Epithelial cell of esophagus (primary cell): ENCODE measurements at regions not wholly inside any gene's neighbourhood (a gene's known extent, or its start where the extent isn't known, plus 50 kb on each side); places are given as distances from the start of the nearest gene placed in this dataset.
"Not testable (repeated sequence)": the region's sequence is repeated elsewhere in the genome, so short reads cannot be mapped to it uniquely, and the experiment has no call there.

Experiments used
- DNase-seq: peaks from one replicate; pipeline ENCODE4 v3.0.0; 2010; ENCODE audit warnings: low read depth
- H3K4me3 ChIP-seq: 2 replicates; pipeline ENCODE4 v1.5.1; 2011; ENCODE audit warnings: mild to moderate bottlenecking, low read length, control low read depth
- CTCF ChIP-seq: IDR thresholded peaks from 2 replicates; pipeline ENCODE4 v1.5.1; 2011; ENCODE audit warnings: low read depth, mild to moderate bottlenecking, low read length, control low read depth, inconsistent platforms; ENCODE audit not compliant: insufficient read depth; ENCODE audit errors: missing control alignments

GRCh38 chr12:25884920-25885234 is 73.6 kb upstream of the RASSF8 start:
- H3K4me3 ChIP-seq = no peak overlapping the region
- no peak for DNase-seq
- no peak for TF ChIP-seq CTCF

GRCh38 chr12:25886396-25886795 is 72.1 kb upstream of the RASSF8 start:
- no peak overlapping the region for H3K4me3 ChIP-seq
- no peak for DNase-seq
- TF ChIP-seq CTCF = no peak

GRCh38 chr12:25887367-25887766 is 71.1 kb upstream of the RASSF8 start:
- H3K4me3 ChIP-seq = no peak overlapping the region
- no peak for TF ChIP-seq CTCF
- no peak for DNase-seq

- no peak for DNase-seq
- TF ChIP-seq CTCF = no peak
- H3K4me3 ChIP-seq = no peak overlapping the region
These were observed 69.3 kb upstream of the RASSF8 start for GRCh38 chr12:25889185-25889584.

GRCh38 chr12:25891095-25891494 is 67.4 kb upstream of the RASSF8 start:
- DNase-seq = peak; percentile 85

GRCh38 chr12:25894759-25895158 is 63.7 kb upstream of the RASSF8 start:
- H3K4me3 ChIP-seq = no peak overlapping the region
- no peak for DNase-seq
- no peak for TF ChIP-seq CTCF

More at GRCh38 chr12:25891095-25891494, 67.4 kb upstream of the RASSF8 start:
- H3K4me3 ChIP-seq = not testable (repeated sequence)

GRCh38 chr12:25896981-25897380 is 61.5 kb upstream of the RASSF8 start:
- DNase-seq = no peak
- no peak for TF ChIP-seq CTCF
- H3K4me3 ChIP-seq = no peak overlapping the region
